ENCODE measurements at regions not wholly inside any gene's neighbourhood (a gene's known extent, or its start where the extent isn't known, plus 50 kb on each side); places are given as distances from the start of the nearest gene placed in this dataset.

GRCh38 chr18:75782826-75783225 is 355.3 kb upstream of the SMIM21 start:
- Histone ChIP-seq H3K4me1 (no peaks in the 10 kb centered on the region), H3K36me3 (no peaks in the 10 kb centered on the region), H3K27me3 (peaks cover 0 to 30% of the 10 kb centered on the region in 2 donors), H3K4me3 (no peak overlapping the region), H3K27ac (no peak overlapping the region), H3K9me3 (no peaks in the 10 kb centered on the region)
- no peak for TF ChIP-seq CTCF (IDR thresholded peaks at IDR 0.05)
- ATAC-seq (no peak), DNase-seq (no peak)
- intact Hi-C loops (cut with DNase I) = no loop called here

- DNase-seq = peak in 2 of 4 donors; percentile 71 to 74
- no peaks in the 10 kb centered on the region for H3K9me3 ChIP-seq
- H3K36me3 ChIP-seq = no peaks in the 10 kb centered on the region
- no peak for ATAC-seq
- H3K27ac ChIP-seq = no peak overlapping the region
- intact Hi-C loops (cut with DNase I) = no loop called here
- TF ChIP-seq CTCF (IDR thresholded peaks at IDR 0.05) = no peak
- no peaks in the 10 kb centered on the region for H3K4me1 ChIP-seq
- peaks cover 0 to 32% of the 10 kb centered on the region in 2 donors for H3K27me3 ChIP-seq
- no peak overlapping the region for H3K4me3 ChIP-seq
Observed at GRCh38 chr18:75782204-75782603, 354.7 kb upstream of the SMIM21 start.

- intact Hi-C loops (cut with DNase I) = no loop called here
- Histone ChIP-seq H3K27me3 (peaks cover 0 to 31% of the 10 kb centered on the region in 2 donors), H3K4me1 (no peaks in the 10 kb centered on the region), H3K36me3 (no peaks in the 10 kb centered on the region), H3K9me3 (no peaks in the 10 kb centered on the region), H3K27ac (no peak overlapping the region), H3K4me3 (no peak overlapping the region)
- ATAC-seq (no peak), DNase-seq (no peak)
- TF ChIP-seq CTCF (IDR thresholded peaks at IDR 0.05) = no peak
Observed at GRCh38 chr18:75779910-75780309, 352.4 kb upstream of the SMIM21 start.

- intact Hi-C loops (cut with DNase I) = no loop called here
- Histone ChIP-seq H3K4me3 (no peak overlapping the region), H3K27ac (no peak overlapping the region), H3K27me3 (peaks cover 0 to 27% of the 10 kb centered on the region in 2 donors), H3K9me3 (no peaks in the 10 kb centered on the region), H3K4me1 (no peaks in the 10 kb centered on the region), H3K36me3 (no peaks in the 10 kb centered on the region)
- DNase-seq (no peak), ATAC-seq (no peak)
- no peak for TF ChIP-seq CTCF (IDR thresholded peaks at IDR 0.05)
Observed at GRCh38 chr18:75779450-75779849, 351.9 kb upstream of the SMIM21 start.

- Histone ChIP-seq H3K27me3 (peaks cover 0 to 8% of the 10 kb centered on the region in 2 donors), H3K4me3 (no peak overlapping the region), H3K9me3 (no peaks in the 10 kb centered on the region), H3K27ac (no peak overlapping the region), H3K4me1 (no peaks in the 10 kb centered on the region), H3K36me3 (no peaks in the 10 kb centered on the region)
- intact Hi-C loops (cut with DNase I) = no loop called here
- DNase-seq (no peak), ATAC-seq (no peak)
- no peak for TF ChIP-seq CTCF (IDR thresholded peaks at IDR 0.05)
Observed at GRCh38 chr18:75777630-75778029, 350.1 kb upstream of the SMIM21 start.
